ENCODE measurements at regions not wholly inside any gene's neighbourhood (a gene's known extent, or its start where the extent isn't known, plus 50 kb on each side); places are given as distances from the start of the nearest gene placed in this dataset.
A peak's percentile ranks its signal among the peaks of the same experiment; 100 is the strongest.

GRCh38 chr7:137147338-137147720 is 196.2 kb downstream of the PTN start:
- 93% methylated on average over 2 of the region's 3 CpGs for WGBS (ENCODE audit: insufficient coverage, low lambda C conversion rate)
- H3K27ac ChIP-seq (ENCODE audit: low read length), result no peak overlapping the region
- no peak overlapping the region for H3K4me3 ChIP-seq (ENCODE audit: low read length)
- no peaks in the 10 kb centered on the region for H3K36me3 ChIP-seq (ENCODE audit: control insufficient read depth, insufficient read depth, low read length)
- no peak for DNase-seq
- H3K4me1 ChIP-seq (ENCODE audit: control insufficient read depth, insufficient read depth, low read length), result no peaks in the 10 kb centered on the region
- no peaks in the 10 kb centered on the region for H3K27me3 ChIP-seq (ENCODE audit: control insufficient read depth, insufficient read depth, low read length)
- H3K9me3 ChIP-seq (ENCODE audit: control insufficient read depth, low read depth, low read length), result no peaks in the 10 kb centered on the region

GRCh38 chr7:137146552-137147337 is 196.8 kb downstream of the PTN start:
- WGBS (ENCODE audit: insufficient coverage, low lambda C conversion rate), result 100% methylated on average over 1 of the region's 8 CpGs
- no peak overlapping the region for H3K4me3 ChIP-seq (ENCODE audit: low read length)
- H3K36me3 ChIP-seq (ENCODE audit: control insufficient read depth, insufficient read depth, low read length), result no peaks in the 10 kb centered on the region
- no peaks in the 10 kb centered on the region for H3K9me3 ChIP-seq (ENCODE audit: control insufficient read depth, low read depth, low read length)
- H3K27ac ChIP-seq (ENCODE audit: low read length), result no peak overlapping the region
- peak in 1 of 2 donors; percentile 13 for DNase-seq
- no peaks in the 10 kb centered on the region for H3K27me3 ChIP-seq (ENCODE audit: control insufficient read depth, insufficient read depth, low read length)
- no peaks in the 10 kb centered on the region for H3K4me1 ChIP-seq (ENCODE audit: control insufficient read depth, insufficient read depth, low read length)

GRCh38 chr7:137146012-137146455 is 197.5 kb downstream of the PTN start:
- no peaks in the 10 kb centered on the region for H3K4me1 ChIP-seq (ENCODE audit: control insufficient read depth, insufficient read depth, low read length)
- no peak overlapping the region for H3K4me3 ChIP-seq (ENCODE audit: low read length)
- no peaks in the 10 kb centered on the region for H3K9me3 ChIP-seq (ENCODE audit: control insufficient read depth, low read depth, low read length)
- no CpG with 5 or more reads among the region's 1 CpG for WGBS (ENCODE audit: insufficient coverage, low lambda C conversion rate)
- H3K27ac ChIP-seq (ENCODE audit: low read length), result no peak overlapping the region
- H3K36me3 ChIP-seq (ENCODE audit: control insufficient read depth, insufficient read depth, low read length), result no peaks in the 10 kb centered on the region
- peak in 1 of 2 donors; percentile 11 for DNase-seq
- no peaks in the 10 kb centered on the region for H3K27me3 ChIP-seq (ENCODE audit: control insufficient read depth, insufficient read depth, low read length)

- H3K9me3 ChIP-seq (ENCODE audit: control insufficient read depth, low read depth, low read length), result no peaks in the 10 kb centered on the region
- DNase-seq, result no peak
- no peaks in the 10 kb centered on the region for H3K4me1 ChIP-seq (ENCODE audit: control insufficient read depth, insufficient read depth, low read length)
- H3K27me3 ChIP-seq (ENCODE audit: control insufficient read depth, insufficient read depth, low read length), result no peaks in the 10 kb centered on the region
- no peaks in the 10 kb centered on the region for H3K36me3 ChIP-seq (ENCODE audit: control insufficient read depth, insufficient read depth, low read length)
- H3K4me3 ChIP-seq (ENCODE audit: low read length), result no peak overlapping the region
- H3K27ac ChIP-seq (ENCODE audit: low read length), result no peak overlapping the region
Observed at GRCh38 chr7:137142376-137142775, 201.2 kb downstream of the PTN start.

GRCh38 chr7:137135654-137136350 is 207.7 kb downstream of the PTN start:
- Histone ChIP-seq H3K36me3 (ENCODE audit: control insufficient read depth, insufficient read depth, low read length) (no peaks in the 10 kb centered on the region), H3K27ac (ENCODE audit: low read length) (no peak overlapping the region), H3K9me3 (ENCODE audit: control insufficient read depth, low read depth, low read length) (no peaks in the 10 kb centered on the region), H3K4me1 (ENCODE audit: control insufficient read depth, insufficient read depth, low read length) (no peaks in the 10 kb centered on the region), H3K27me3 (ENCODE audit: control insufficient read depth, insufficient read depth, low read length) (no peaks in the 10 kb centered on the region), H3K4me3 (ENCODE audit: low read length) (no peak overlapping the region)
- no peak for DNase-seq
- 100% methylated on average over 1 of the region's 3 CpGs for WGBS (ENCODE audit: insufficient coverage, low lambda C conversion rate)

- WGBS (ENCODE audit: insufficient coverage, low lambda C conversion rate), result no CpG with 5 or more reads among the region's 3 CpGs
- no peaks in the 10 kb centered on the region for H3K9me3 ChIP-seq (ENCODE audit: control insufficient read depth, low read depth, low read length)
- no peaks in the 10 kb centered on the region for H3K27me3 ChIP-seq (ENCODE audit: control insufficient read depth, insufficient read depth, low read length)
- no peak for DNase-seq
- no peak overlapping the region for H3K4me3 ChIP-seq (ENCODE audit: low read length)
- H3K27ac ChIP-seq (ENCODE audit: low read length), result no peak overlapping the region
- no peaks in the 10 kb centered on the region for H3K36me3 ChIP-seq (ENCODE audit: control insufficient read depth, insufficient read depth, low read length)
- no peaks in the 10 kb centered on the region for H3K4me1 ChIP-seq (ENCODE audit: control insufficient read depth, insufficient read depth, low read length)
Observed at GRCh38 chr7:137130751-137131158, 212.8 kb downstream of the PTN start.

- no peaks in the 10 kb centered on the region for H3K36me3 ChIP-seq (ENCODE audit: control insufficient read depth, insufficient read depth, low read length)
- DNase-seq, result no peak
- 80% methylated on average over 1 of the region's 4 CpGs for WGBS (ENCODE audit: insufficient coverage, low lambda C conversion rate)
- H3K27me3 ChIP-seq (ENCODE audit: control insufficient read depth, insufficient read depth, low read length), result no peaks in the 10 kb centered on the region
- no peaks in the 10 kb centered on the region for H3K9me3 ChIP-seq (ENCODE audit: control insufficient read depth, low read depth, low read length)
- H3K4me1 ChIP-seq (ENCODE audit: control insufficient read depth, insufficient read depth, low read length), result no peaks in the 10 kb centered on the region
- H3K4me3 ChIP-seq (ENCODE audit: low read length), result no peak overlapping the region
- H3K27ac ChIP-seq (ENCODE audit: low read length), result no peak overlapping the region
Observed at GRCh38 chr7:137129025-137129424, 214.5 kb downstream of the PTN start.

GRCh38 chr7:137127806-137128205 is 215.7 kb downstream of the PTN start:
- DNase-seq, result no peak
- H3K27me3 ChIP-seq (ENCODE audit: control insufficient read depth, insufficient read depth, low read length), result no peaks in the 10 kb centered on the region
- H3K9me3 ChIP-seq (ENCODE audit: control insufficient read depth, low read depth, low read length), result no peaks in the 10 kb centered on the region
- H3K36me3 ChIP-seq (ENCODE audit: control insufficient read depth, insufficient read depth, low read length), result no peaks in the 10 kb centered on the region
- 80% methylated on average over 2 of the region's 2 CpGs for WGBS (ENCODE audit: insufficient coverage, low lambda C conversion rate)
- no peaks in the 10 kb centered on the region for H3K4me1 ChIP-seq (ENCODE audit: control insufficient read depth, insufficient read depth, low read length)
- H3K27ac ChIP-seq (ENCODE audit: low read length), result no peak overlapping the region
- no peak overlapping the region for H3K4me3 ChIP-seq (ENCODE audit: low read length)

GRCh38 chr7:137127058-137127457 is 216.5 kb downstream of the PTN start:
- Histone ChIP-seq H3K27me3 (ENCODE audit: control insufficient read depth, insufficient read depth, low read length) (no peaks in the 10 kb centered on the region), H3K9me3 (ENCODE audit: control insufficient read depth, low read depth, low read length) (no peaks in the 10 kb centered on the region), H3K4me1 (ENCODE audit: control insufficient read depth, insufficient read depth, low read length) (no peaks in the 10 kb centered on the region), H3K27ac (ENCODE audit: low read length) (no peak overlapping the region), H3K4me3 (ENCODE audit: low read length) (no peak overlapping the region), H3K36me3 (ENCODE audit: control insufficient read depth, insufficient read depth, low read length) (no peaks in the 10 kb centered on the region)
- no peak for DNase-seq
- WGBS (ENCODE audit: insufficient coverage, low lambda C conversion rate), result 100% methylated on average over 1 of the region's 1 CpG

GRCh38 chr7:137122145-137122544 is 221.4 kb downstream of the PTN start:
- no peak overlapping the region for H3K4me3 ChIP-seq (ENCODE audit: low read length)
- no peaks in the 10 kb centered on the region for H3K4me1 ChIP-seq (ENCODE audit: control insufficient read depth, insufficient read depth, low read length)
- H3K9me3 ChIP-seq (ENCODE audit: control insufficient read depth, low read depth, low read length), result no peaks in the 10 kb centered on the region
- H3K27ac ChIP-seq (ENCODE audit: low read length), result no peak overlapping the region
- WGBS (ENCODE audit: insufficient coverage, low lambda C conversion rate), result no CpG with 5 or more reads among the region's 2 CpGs
- H3K36me3 ChIP-seq (ENCODE audit: control insufficient read depth, insufficient read depth, low read length), result no peaks in the 10 kb centered on the region
- no peak for DNase-seq
- H3K27me3 ChIP-seq (ENCODE audit: control insufficient read depth, insufficient read depth, low read length), result no peaks in the 10 kb centered on the region

- 100% methylated on average over 1 of the region's 2 CpGs for WGBS (ENCODE audit: insufficient coverage, low lambda C conversion rate)
Observed at GRCh38 chr7:137120690-137121089, 222.8 kb downstream of the PTN start.

More at GRCh38 chr7:137120690-137121089, 222.8 kb downstream of the PTN start:
- no peaks in the 10 kb centered on the region for H3K9me3 ChIP-seq (ENCODE audit: control insufficient read depth, low read depth, low read length)
- no peaks in the 10 kb centered on the region for H3K36me3 ChIP-seq (ENCODE audit: control insufficient read depth, insufficient read depth, low read length)
- H3K27me3 ChIP-seq (ENCODE audit: control insufficient read depth, insufficient read depth, low read length), result no peaks in the 10 kb centered on the region
- H3K4me1 ChIP-seq (ENCODE audit: control insufficient read depth, insufficient read depth, low read length), result no peaks in the 10 kb centered on the region
- no peak overlapping the region for H3K4me3 ChIP-seq (ENCODE audit: low read length)
- DNase-seq, result no peak
- no peak overlapping the region for H3K27ac ChIP-seq (ENCODE audit: low read length)
